ENCODE measurements at regions not wholly inside any gene's neighbourhood (a gene's known extent, or its start where the extent isn't known, plus 50 kb on each side); places are given as distances from the start of the nearest gene placed in this dataset.

GRCh38 chr10:64636461-64636860, 1115.3 kb downstream of the REEP3 start:
- TF ChIP-seq CTCF (IDR thresholded peaks at IDR 0.05; ENCODE audit: low read length) (no peak), EZH2 (optimal IDR thresholded peaks at IDR 0.05; ENCODE audit: low read depth, low read length) (no peak), EZH2phosphoT487 (IDR thresholded peaks at IDR 0.05; ENCODE audit: low read length) (no peak)

All from MM.1S (cell line).